Neural crest cell (in vitro differentiated cells): ENCODE measurements at regions not wholly inside any gene's neighbourhood (a gene's known extent, or its start where the extent isn't known, plus 50 kb on each side); places are given as distances from the start of the nearest gene placed in this dataset.

Experiments used
- DNase-seq: peaks from one replicate; pipeline ENCODE4 v3.0.0; 2021; ENCODE audit warnings: low read depth, mixed read lengths, low spot score
- H3K27ac Mint-ChIP-seq: one replicate; pipeline ENCODE4 v1.8.0; 2021; ENCODE audit warnings: mild to moderate bottlenecking, mixed read lengths; ENCODE audit not compliant: unreplicated experiment
- H3K27me3 Mint-ChIP-seq: 2 replicates; pipeline ENCODE4 v1.8.0; 2021; ENCODE audit warnings: low read depth, mild to moderate bottlenecking, mixed read lengths
- H3K36me3 Mint-ChIP-seq: 2 replicates; pipeline ENCODE4 v1.8.0; 2021; ENCODE audit warnings: low read depth, mild to moderate bottlenecking, mixed read lengths
- H3K4me1 Mint-ChIP-seq: 2 replicates; pipeline ENCODE4 v1.8.0; 2021; ENCODE audit warnings: mixed read lengths
- H3K4me3 Mint-ChIP-seq: one replicate; pipeline ENCODE4 v1.8.0; 2021; ENCODE audit warnings: mild to moderate bottlenecking, mixed read lengths
- H3K9me3 Mint-ChIP-seq: 2 replicates; pipeline ENCODE4 v1.8.0; 2021; ENCODE audit warnings: mixed read lengths
- CTCF ChIP-seq: fragments of 200-600 bp; sonication (generic); conservative IDR thresholded peaks from 2 replicates; pipeline ENCODE4 v1.5.0; 2021; ENCODE audit warnings: antibody characterized with exemption, mild to moderate bottlenecking

- Mint-ChIP-seq H3K9me3 (peaks cover under 1% of the 10 kb centered on the region), H3K36me3 (peaks cover under 1% of the 10 kb centered on the region), H3K4me3 (no peak overlapping the region), H3K4me1 (peaks cover 4% of the 10 kb centered on the region), H3K27ac (no peak overlapping the region), H3K27me3 (peaks cover under 1% of the 10 kb centered on the region)
- DNase-seq = no peak
- TF ChIP-seq CTCF = no peak
Observed at GRCh38 chr6:147949981-147950622, 392.5 kb upstream of the SASH1 start.

GRCh38 chr6:147950623-147950987, 392.0 kb upstream of the SASH1 start:
- Mint-ChIP-seq H3K4me3 (no peak overlapping the region), H3K9me3 (no peaks in the 10 kb centered on the region), H3K36me3 (no peaks in the 10 kb centered on the region), H3K27me3 (no peaks in the 10 kb centered on the region), H3K27ac (peak overlapping the region; percentile 15), H3K4me1 (peaks cover 4% of the 10 kb centered on the region)
- no peak for DNase-seq
- no peak for TF ChIP-seq CTCF

- peaks cover 4% of the 10 kb centered on the region for H3K4me1 Mint-ChIP-seq
- no peak overlapping the region for H3K27ac Mint-ChIP-seq
- H3K4me3 Mint-ChIP-seq = no peak overlapping the region
- no peaks in the 10 kb centered on the region for H3K9me3 Mint-ChIP-seq
- no peak for TF ChIP-seq CTCF
- no peaks in the 10 kb centered on the region for H3K27me3 Mint-ChIP-seq
- no peaks in the 10 kb centered on the region for H3K36me3 Mint-ChIP-seq
- no peak for DNase-seq
Observed at GRCh38 chr6:147951726-147952125, 390.9 kb upstream of the SASH1 start.

GRCh38 chr6:147954938-147955337, 387.7 kb upstream of the SASH1 start:
- no peak for DNase-seq
- no peak for TF ChIP-seq CTCF
- Mint-ChIP-seq H3K4me3 (no peak overlapping the region), H3K27me3 (no peaks in the 10 kb centered on the region), H3K27ac (no peak overlapping the region), H3K4me1 (no peaks in the 10 kb centered on the region), H3K9me3 (no peaks in the 10 kb centered on the region), H3K36me3 (no peaks in the 10 kb centered on the region)

- Mint-ChIP-seq H3K9me3 (peaks cover under 1% of the 10 kb centered on the region), H3K36me3 (no peaks in the 10 kb centered on the region), H3K27ac (no peak overlapping the region), H3K4me1 (no peaks in the 10 kb centered on the region), H3K27me3 (no peaks in the 10 kb centered on the region), H3K4me3 (no peak overlapping the region)
- DNase-seq = no peak
- TF ChIP-seq CTCF = no peak
Observed at GRCh38 chr6:147958683-147959082, 384.0 kb upstream of the SASH1 start.
